Stimulated activated CD8-positive, alpha-beta memory T cell treated with anti-CD3 and anti-CD28 coated beads, Interleukin-4, amount 100 ng/mL, for 24 hours (primary cell): ENCODE measurements at regions not wholly inside any gene's neighbourhood (a gene's known extent, or its start where the extent isn't known, plus 50 kb on each side); places are given as distances from the start of the nearest gene placed in this dataset.

Experiments used
- DNase-seq: peaks from one replicate; pipeline ENCODE4 v3.0.0-alpha.2; 2020; ENCODE audit warnings: low read depth

DNA sequence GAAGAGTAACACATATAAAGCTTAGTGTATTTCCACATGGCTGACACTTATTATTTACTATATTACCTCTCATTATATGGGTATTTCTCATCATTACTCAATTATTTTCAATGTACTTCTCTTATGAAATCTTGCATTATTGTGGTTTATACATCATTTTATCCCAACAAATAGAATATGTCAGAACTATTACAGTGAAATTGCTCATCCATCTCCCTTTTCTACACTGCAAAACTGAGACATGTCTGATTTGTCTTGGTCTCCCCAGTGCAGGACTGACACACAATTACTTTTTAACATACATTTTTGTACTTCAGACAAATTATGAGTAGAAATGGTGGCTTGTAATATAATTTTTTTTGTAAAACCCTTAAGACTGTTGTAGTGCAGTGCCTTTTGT lies 600.9 kb downstream of the PLCL1 start:
- no peak for DNase-seq

DNA sequence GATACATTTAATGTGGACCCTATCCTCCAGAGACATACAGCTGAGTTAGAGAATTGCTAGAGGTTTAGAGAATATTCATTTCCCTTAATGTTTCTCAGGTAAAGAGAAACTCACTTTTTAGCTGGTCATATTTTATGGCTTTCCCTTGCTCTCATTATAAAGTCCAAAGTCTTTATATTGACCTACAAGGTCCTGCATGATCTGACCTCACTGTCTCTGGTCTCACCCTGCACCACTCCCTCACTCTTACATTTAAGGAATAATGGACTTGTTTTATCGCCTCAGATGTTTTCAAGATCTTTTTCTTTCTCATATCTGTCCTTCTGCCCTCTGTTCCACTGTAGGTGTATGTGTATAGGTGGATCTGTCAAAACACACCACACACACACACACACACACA lies 597.3 kb downstream of the PLCL1 start:
- DNase-seq: no peak

DNA sequence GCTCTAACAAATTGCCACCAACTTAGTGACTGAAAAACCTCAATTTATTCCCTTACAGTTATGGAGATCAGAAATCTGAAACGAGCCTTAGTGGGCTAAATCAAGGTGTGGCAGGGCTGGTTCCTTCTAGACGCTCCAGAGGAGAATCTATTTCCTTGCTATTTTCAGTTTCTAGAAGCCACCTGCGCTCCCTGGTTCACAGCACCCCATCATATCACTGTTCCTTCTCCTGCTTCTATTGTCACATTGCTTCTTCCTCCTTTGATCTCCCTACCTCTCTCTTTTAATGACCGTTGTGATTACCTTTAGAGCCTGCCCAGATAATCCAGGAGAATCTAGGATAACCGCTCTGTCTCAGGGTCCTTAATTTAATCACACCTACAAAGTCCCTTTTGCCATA lies 596.6 kb downstream of the PLCL1 start:
- DNase-seq: no peak

DNA sequence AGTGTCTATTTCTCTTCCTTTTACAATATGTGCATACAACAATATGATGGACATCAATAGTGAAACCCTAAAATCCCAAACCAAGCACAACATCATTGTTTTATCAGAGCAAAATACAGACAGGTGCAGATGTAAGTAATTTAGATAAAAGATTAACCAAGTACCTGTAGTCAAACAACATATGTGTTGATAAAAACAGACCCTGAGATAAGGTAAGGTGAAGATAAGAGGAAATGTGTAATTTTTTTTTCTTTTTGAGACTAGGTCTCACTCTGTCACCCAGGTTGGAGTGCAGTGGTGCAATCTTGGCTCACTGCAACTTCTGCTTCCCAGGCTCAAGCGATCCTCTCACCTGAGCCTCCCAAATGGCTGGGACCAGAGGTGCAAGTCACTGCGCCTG lies 589.8 kb downstream of the PLCL1 start:
- DNase-seq: no peak

DNA sequence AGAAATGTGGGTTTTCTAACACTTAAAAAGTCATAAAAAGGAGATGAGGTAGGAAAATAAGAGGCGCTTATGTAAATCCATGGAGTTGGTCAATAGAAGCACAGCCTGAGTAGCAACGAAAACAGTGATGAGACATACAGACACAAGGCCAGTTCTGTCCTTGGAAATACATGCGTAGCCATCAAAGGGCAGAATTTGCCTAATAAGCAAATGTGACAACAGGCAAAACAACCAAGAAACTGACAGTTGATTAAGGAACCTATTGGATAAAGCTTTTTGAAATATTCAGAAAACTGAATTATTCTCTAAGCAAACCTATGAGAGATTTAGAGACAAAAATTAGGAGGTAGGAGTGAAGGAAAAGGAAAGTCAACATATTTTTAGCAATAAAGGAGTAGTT lies 586.3 kb downstream of the PLCL1 start:
- DNase-seq: no peak

DNA sequence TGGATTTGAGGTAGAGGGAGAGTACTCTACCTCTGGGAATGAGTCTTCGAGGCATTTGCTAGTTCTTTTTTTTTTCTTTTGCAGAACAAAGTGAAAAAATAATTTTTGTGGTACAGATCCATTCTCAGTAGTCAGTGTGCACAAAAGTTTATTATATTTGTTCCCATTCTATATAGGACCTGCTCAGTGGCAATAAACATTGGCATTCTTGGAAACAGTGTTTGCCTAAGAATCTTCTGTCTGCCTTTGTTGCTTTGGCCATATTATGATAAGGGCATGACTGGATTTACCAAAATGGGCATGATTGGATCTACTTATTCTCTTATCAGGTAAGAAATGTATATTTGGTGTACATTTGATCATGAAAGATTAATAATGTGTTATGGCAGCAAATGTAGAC lies 583.3 kb downstream of the PLCL1 start:
- no peak for DNase-seq

DNA sequence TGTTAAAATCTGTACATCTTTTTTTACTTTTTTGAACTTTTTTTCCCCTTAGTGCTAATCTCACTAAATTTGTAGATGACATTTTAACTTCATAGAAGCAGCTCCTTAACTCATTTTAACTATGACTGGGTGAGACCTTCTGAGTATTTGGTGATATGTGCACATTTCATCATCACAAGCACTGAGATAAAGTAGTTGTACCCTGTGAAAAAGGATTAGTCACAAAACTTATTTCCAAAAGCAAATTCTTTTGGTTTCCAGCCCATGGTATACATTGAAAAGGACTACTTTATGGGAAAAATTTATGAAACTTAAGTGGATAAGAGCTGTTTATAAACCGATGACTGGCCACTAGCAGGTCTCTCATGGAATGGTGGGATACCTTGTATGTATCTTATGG lies 581.5 kb downstream of the PLCL1 start:
- no peak for DNase-seq

DNA sequence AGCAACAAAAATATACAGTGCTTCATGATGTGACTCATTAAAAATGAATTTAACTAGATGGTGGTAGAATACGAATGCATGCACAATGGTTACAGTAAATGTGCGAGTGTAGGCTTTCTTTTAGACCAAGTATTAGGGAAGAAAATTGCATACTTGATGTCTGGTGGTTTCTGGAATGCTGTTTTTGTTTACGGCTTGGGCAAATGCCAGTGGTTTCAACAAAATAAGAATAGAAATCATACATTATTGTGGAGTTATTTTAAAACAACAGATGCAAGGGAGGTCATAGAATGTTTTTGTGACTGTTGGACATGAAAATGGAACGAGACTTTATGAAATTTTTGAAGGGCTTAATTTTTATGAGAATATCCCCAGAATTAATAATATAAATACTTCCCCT lies 580.9 kb downstream of the PLCL1 start:
- DNase-seq: no peak

DNA sequence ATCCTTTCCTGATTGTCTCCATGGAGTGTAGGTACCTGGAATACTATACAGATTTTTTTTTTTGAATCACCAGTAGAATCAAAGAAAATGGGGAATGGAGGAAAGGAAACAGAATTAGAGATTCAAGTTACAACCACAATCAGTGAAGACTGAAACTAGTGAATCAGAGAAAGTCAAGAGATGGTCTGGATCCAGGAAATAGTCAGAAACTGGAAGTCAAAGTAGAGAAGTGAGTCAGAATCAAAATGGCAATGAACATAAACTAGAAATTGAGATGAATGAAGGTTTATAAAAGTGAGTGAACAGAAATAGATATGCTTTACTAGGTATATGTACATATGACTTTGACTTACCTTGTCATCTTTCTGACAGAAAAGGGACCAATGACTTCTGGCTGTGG lies 579.0 kb downstream of the PLCL1 start:
- no peak for DNase-seq

DNA sequence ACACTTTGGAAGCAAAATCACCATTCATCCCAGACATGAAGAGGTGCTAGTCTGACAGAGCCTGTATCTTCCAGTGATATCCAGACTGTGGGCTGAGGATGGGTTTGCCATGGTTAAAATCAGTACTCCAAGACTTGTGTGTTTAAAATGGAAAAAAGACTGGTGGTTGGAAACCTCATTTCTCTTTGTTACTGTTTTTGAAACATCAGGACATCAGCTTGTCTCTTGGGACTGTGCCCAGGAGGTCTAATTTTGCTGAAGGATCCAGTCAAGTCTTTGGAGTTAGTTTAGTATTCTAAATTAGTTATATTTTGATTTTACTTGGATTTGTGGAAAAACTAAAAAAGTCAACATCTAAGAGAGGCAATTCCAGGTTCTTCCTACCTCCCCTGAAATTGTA lies 578.4 kb downstream of the PLCL1 start:
- no peak for DNase-seq

DNA sequence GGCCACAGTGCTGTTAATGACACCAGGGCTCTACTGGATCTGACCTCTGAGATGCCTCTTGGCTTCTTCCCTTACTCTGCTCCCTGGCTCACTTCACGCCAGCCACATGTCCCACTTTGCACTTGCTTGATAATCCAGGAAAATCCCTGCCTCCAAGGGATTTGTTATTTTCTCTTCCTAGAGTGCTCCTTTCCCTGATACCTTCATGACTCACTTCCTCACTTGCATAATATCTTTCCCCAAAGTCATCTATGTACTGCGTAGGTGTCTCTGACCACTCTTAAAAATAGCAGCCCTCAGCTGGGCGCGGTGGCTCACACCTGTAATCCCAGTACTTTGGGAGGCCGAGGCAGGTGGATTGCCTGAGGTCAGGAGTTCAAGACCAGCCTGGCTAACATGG lies 572.3 kb downstream of the PLCL1 start:
- no peak for DNase-seq

DNA sequence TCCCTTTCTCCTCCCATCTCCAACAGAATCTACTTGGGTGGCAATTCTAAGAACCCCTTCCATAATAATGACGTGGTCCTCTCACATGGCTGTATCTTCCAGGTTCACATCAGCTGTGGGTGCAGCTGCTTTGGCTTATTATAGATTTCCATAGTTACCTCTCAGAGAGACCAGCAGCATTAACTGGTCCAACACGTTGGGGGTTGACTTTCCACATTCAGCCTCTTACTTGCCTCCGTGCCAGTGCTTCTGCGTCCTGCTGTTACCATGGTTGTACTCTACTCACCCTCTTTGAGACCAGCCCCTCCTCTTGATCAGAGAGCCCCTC lies 570.7 kb downstream of the PLCL1 start:
- DNase-seq: no peak

DNA sequence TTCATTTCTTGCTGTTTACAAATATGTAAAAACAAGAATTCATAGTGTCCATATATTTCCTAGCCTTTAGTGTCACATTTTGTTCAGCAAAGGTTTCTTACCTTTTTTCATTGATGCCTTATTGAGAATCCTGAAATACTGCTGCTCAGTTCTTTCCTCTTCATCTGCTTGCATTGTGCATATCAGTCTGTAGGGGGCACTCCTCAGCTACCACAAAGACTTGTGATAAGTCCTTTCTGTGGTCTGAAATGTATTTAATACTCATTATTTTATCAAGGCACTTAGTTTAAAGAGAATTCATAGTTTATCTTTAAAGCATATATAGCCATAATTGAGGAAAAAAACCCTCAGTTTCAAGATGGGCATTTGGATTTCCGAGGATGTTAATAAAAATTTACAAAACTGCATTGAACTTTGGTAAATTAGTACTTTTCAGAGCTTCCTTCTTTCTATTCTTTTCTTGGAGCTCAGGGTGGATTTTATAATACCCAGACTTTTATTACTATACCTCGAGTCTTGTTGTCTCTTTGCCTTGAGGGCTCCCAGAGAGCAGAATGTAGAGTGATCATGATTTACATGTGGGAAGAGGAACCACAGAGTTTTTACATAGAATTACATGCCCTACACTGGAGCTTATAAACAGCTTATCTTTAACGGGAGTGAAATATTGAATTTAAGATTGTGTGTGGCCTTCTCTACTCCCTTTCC lies 570.1 kb downstream of the PLCL1 start:
- DNase-seq: peak; percentile 14

DNA sequence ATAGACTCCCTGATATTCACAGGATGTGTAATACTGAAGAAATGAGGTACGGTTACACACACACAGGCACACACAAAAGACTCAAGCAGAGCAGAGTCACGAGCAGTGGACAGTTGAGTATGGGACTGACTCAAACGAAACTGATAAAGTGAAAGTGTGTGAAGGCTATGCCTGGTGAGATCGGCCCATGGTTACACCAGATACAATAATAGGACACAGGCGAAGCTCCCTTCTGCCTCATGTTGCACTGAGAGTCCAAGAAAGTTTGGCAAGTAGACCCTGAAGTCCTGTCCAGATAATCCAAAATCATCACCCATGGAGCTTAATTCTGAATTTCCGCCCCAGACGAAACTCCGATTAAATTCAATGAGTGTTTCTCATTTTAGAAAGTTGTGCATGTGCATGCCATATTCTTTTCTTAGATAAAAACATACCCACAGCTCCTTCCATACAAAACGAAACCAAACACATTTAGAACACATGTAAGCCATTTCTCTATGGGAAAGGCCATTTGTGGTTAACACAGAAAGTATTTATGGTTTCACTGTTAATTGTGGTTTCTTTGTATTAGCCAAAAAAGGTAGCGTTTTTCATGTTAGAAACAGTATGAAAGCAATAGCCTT lies 567.6 kb downstream of the PLCL1 start:
- DNase-seq: no peak

DNA sequence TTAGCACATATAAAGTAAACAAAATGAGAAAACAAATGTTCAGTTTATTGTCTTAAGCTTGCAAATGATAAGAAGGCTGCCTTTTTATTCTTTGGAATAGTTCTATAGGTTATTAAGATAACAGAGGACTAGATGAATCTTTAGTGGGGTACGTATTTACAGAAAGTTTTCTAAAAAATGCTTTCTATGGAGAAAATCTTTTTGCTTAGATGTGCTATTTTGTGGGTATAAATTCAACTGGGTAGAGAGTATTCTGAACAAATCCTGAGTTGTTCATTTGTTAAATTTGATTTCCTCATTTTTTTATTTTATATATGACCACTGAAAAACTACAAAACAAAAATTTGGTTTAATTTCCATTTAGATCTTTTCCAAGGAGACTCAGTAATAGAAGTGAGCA lies 566.9 kb downstream of the PLCL1 start:
- no peak for DNase-seq

DNA sequence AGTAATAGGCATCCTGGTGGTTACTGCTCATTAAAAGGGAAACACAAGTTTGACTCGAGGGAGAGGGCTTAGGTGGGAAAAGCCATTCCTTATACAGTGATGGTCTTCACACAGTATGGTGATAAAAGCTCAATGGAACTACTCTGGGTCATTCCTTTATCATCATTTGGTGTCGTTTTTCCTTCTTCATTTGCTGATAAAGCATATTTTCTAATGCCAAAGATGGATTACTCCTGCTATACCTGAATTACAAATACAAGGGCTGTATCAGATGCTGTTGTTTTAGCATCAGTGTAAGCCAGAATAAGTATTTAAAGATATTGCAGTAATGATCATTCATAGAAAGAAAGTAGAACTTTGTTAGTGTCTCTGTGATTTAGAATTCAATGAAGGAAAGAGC lies 563.7 kb downstream of the PLCL1 start:
- no peak for DNase-seq

DNA sequence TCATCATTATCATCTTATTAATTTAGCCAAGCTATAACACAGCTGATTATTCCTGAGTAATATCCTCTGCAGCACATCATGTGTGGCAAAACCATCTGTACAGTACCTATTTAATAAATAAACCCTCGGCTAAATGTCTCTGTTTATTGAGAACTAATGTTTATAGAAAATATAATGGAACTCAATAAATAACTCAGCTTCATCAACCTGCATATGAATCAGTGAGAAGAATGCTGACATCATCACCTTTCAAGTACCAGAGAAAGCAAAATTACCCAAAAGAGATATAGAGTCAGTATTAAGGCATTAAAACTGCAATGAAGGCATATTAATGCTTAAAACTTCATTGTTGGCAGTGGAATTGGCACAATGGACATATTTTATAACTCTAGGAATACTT lies 558.3 kb downstream of the PLCL1 start:
- DNase-seq: no peak

DNA sequence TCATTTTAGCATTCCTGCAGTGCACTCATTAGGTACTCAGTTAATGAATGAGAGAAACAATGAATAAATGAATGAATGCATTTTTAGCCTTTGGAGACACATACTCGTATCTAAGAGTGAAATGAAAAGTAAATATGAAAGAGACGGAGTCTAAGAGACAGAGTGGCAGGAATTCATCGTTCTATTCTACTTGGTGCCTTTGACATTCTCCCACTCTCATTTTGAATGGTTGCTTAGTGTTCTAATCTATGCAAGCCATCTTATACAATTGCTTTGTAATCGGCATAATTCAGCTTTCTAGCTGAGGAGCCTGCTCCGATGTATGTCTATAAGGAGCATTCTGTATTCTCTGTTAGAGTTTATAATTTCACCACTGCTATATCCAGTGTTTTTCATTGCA lies 554.9 kb downstream of the PLCL1 start:
- no peak for DNase-seq

DNA sequence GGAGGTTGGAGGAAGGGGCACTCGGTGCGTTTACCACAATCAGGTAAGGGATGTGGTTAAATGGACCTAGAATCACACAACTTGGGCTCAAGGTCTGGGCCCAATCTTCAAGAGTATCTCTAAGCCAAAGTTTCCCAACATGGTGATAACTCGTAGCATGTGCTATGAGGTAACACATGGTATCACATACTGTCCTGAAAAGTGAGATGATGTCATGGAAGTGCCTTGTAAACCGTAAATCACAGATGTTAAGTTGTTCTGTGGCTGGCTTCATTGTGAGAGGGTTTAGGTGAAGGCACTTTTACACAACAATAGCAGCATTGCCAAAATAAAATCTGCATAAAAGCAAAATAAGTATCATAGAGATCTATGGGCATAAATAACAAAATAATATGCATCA lies 551.8 kb downstream of the PLCL1 start:
- DNase-seq: no peak

DNA sequence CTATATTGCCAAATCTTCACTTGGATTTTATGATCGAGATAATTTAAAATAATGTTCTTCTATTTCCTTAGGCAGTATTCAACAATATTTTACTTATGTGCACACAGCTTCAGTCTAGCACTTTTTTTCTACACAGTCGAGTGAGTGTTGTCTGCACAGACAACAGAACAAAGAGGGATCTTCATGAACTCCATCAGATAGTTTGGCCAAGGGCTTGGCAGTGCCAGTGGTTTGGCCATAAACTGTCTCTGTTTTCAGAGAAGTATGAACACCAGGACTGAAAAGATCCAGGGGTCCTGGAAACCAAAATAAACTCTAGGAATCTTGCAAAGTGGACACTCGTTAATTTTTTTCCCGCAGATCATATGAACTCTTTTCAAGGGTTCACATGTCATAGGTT lies 547.3 kb downstream of the PLCL1 start:
- DNase-seq: no peak

DNA sequence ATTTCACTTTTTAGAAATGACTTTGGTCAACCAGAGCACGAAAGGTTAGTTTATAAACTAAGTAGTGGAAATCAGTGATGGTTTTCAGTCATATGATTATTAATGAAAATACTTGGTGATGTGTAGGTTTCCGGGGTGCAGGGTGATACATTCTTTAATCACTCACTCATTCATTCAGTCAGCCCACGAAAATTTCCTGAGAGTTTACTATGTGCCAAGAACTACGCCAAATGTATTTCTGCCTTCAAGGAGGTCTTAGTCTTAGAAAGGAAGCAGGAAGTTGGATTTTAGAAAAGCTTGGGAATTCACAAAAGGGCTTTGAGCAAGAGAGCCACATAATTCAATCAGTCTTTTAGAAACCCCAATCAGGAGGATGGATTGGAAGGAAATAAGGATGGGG lies 543.6 kb downstream of the PLCL1 start:
- no peak for DNase-seq

DNA sequence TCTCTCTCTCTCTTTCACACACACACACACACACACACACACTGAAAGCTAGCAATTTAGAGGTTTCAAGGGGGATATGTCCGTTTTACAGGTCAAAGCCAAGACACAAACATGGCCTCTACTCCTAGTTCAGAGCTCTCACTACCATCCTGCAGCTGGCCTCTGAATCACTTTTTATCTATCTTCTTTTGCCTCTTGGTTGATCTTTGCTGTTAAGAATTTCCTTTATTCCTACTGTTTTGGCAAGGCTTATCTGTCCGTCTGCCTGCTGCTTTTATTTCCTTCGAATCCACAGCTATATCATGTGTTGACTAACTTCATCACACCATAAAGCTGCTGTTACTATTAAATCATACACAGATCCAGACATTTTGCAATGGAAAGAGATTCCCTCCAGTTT lies 543.0 kb downstream of the PLCL1 start:
- no peak for DNase-seq

DNA sequence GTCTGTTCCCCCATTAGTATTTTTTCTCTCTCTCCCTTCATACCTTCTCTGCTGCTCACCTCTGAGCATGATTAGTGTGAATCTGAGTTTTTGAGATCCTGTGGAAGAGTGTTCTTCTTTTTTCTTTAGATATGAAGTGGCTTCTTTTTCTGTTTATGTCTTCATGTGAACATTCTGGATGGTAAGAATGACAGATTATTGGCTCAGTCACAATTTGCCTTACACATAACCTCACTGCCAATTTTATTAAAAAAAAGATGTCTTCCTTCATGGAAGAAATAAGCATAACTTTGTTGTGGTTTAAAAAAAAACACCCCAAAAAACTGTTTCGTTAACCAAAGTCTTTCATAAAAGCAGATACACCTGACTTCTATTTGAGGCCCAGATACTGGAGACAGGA lies 539.1 kb downstream of the PLCL1 start:
- no peak for DNase-seq

DNA sequence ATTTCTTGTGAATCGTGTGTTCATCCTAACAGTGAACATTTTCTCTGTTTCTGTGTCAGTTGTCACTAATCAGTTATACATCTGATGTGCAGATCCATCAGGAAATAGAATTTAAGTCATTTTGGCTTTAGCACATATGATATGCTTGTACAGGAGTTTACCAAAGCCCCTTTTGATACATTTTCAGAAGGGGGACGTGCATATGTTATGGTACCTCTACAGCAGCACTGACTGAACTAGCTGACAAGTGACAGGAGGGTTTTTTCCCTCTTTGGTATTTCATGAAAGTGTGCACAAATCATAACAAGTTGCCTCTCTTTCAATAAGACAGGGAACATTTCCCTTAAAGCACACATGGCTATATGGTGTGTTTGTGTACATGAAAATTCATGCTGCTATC lies 536.5 kb downstream of the PLCL1 start:
- no peak for DNase-seq

DNA sequence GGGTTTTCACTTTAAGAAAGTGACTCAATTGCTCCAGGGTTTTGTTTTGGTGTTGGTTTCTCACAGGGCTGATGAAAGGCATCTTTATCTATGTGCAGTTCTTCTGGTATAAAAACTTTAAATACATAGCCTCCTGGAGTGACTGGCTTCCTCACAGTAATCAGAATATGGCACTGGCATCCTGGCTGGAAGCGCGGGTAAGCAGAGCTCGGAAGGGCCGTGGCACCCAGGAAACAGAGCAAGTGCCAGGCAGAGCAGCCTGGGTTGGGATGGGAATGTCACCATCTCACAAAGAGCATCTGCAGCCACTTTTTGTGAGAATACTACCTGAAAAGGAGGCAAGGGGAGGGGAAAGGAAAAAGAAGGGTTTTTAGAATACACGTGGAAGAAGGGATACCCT lies 534.7 kb downstream of the PLCL1 start:
- no peak for DNase-seq
